Cardiac muscle cell (in vitro differentiated cells and primary cell): ENCODE measurements at regions not wholly inside any gene's neighbourhood (a gene's known extent, or its start where the extent isn't known, plus 50 kb on each side); places are given as distances from the start of the nearest gene placed in this dataset.

Experiments
- DNase-seq, 2 donors: peaks; one replicate each; pipeline versions ENCODE4 v3.0.0 to v3.0.0-alpha.2; 2010 to 2017; ENCODE audit warnings: low read depth in 1 of 2, low spot score in 1 of 2
- H3K27ac ChIP-seq: fragments of 200-600 bp; sonication (generic); 2 replicates; pipeline ENCODE4 v1.5.1; 2016
- H3K27me3 ChIP-seq: fragments of 200-600 bp; sonication (generic); 2 replicates; pipeline ENCODE4 v1.6.0; 2016; ENCODE audit warnings: control low read depth
- H3K36me3 ChIP-seq: fragments of 200-600 bp; sonication (generic); 2 replicates; pipeline ENCODE4 v1.5.1; 2016; ENCODE audit warnings: control low read depth
- H3K4me1 ChIP-seq: fragments of 200-600 bp; sonication (generic); 2 replicates; pipeline ENCODE4 v1.8.1; 2017; ENCODE audit warnings: low read depth, mild to moderate bottlenecking, mixed run types
- H3K4me3 ChIP-seq: fragments of 200-600 bp; sonication (generic); 2 replicates; pipeline ENCODE4 v1.5.1; 2016; ENCODE audit warnings: mild to moderate bottlenecking
- H3K9me3 ChIP-seq: fragments of 200-600 bp; sonication (generic); 2 replicates; pipeline ENCODE4 v1.5.1; 2017; ENCODE audit warnings: low read depth, mild to moderate bottlenecking, control low read depth
- TF ChIP-seq, protein P1 (sequence below): IDR thresholded peaks from 2 replicates; pipeline ENCODE4 v1.5.1; 2012; ENCODE audit warnings: low read depth, mild to moderate bottlenecking, low read length

DNA sequence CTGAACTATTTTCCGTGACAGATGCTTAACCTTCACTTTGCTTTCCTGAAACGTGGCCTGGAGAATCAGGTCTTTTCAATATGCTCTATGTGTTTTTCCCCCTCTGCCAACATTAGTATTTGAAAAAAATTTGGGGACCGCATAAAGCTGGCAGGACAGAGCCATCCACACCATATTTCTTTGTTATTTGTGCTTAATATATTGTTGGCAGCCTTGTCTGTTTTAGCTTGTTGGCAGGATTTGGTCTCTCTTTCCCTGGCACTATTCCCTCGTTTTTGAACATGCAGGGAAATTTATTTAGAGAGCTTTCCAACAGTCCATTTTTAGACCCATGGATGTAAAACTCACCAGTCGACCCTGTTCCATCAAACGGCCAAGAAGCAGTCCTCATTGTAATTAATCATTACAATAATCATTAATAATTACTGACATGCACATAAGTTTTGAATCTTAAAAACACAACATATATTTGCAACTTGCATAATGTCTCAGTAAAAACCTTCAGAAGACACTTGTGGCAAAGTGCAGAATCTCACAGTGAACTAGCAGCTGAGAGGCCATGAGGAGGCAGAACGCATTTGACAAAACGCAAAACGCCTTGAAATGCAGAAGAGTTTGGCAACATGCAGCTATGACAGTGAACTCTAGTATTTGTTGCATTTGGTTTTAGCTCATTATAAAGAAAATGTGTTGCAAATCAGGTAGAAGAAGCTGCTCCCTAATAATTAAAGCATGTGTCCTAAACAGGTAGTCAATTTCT is 514.2 kb downstream of the C6orf118 start:
- no peak for DNase-seq
- H3K4me1 ChIP-seq: no peaks in the 10 kb centered on the region
- TF ChIP-seq, protein P1, sequence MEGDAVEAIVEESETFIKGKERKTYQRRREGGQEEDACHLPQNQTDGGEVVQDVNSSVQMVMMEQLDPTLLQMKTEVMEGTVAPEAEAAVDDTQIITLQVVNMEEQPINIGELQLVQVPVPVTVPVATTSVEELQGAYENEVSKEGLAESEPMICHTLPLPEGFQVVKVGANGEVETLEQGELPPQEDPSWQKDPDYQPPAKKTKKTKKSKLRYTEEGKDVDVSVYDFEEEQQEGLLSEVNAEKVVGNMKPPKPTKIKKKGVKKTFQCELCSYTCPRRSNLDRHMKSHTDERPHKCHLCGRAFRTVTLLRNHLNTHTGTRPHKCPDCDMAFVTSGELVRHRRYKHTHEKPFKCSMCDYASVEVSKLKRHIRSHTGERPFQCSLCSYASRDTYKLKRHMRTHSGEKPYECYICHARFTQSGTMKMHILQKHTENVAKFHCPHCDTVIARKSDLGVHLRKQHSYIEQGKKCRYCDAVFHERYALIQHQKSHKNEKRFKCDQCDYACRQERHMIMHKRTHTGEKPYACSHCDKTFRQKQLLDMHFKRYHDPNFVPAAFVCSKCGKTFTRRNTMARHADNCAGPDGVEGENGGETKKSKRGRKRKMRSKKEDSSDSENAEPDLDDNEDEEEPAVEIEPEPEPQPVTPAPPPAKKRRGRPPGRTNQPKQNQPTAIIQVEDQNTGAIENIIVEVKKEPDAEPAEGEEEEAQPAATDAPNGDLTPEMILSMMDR: no peak
- no peaks in the 10 kb centered on the region for H3K36me3 ChIP-seq
- no peaks in the 10 kb centered on the region for H3K9me3 ChIP-seq
- no peak overlapping the region for H3K27ac ChIP-seq
- no peak overlapping the region for H3K4me3 ChIP-seq
- H3K27me3 ChIP-seq: no peaks in the 10 kb centered on the region

DNA sequence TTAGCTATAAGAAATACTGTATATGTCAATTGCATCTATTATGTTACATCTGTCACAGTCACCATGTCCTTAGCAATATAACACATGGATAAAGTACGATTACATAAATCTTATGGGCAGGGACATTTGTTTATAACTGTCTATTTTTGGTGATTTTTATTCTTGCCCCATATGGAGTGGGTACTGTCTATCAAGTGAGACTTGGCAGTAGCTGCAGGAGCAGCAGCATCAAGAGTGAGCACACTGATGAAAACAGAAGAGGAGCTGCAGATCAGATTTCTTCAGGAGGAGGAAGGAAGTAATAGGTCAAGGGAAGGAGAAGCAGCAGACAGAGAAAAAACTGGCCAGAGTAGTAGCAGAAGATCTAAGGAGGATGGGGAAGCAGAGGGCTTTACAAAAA is 516.7 kb downstream of the C6orf118 start:
- DNase-seq: no peak
- no peaks in the 10 kb centered on the region for H3K27me3 ChIP-seq
- H3K9me3 ChIP-seq: no peaks in the 10 kb centered on the region
- no peak overlapping the region for H3K4me3 ChIP-seq
- TF ChIP-seq, protein P1: no peak
- no peaks in the 10 kb centered on the region for H3K36me3 ChIP-seq
- H3K4me1 ChIP-seq: no peaks in the 10 kb centered on the region
- no peak overlapping the region for H3K27ac ChIP-seq

DNA sequence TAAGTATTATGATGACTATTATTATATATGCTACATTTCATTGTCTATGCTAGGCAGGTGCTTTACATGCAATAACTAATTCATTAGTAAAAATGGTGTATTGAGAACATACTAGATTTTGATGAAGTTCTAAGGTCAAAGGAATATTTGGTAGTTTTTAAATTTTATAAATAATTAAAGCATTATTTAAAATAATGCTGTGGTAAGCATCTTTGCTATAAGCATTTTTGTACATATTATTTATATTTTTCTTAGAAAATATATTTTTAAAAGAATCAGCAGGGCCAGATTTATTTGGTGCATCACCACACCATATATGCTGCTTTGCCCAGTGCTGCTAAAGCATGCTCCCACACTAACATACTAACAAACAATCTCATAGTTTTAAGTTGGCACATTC is 517.9 kb downstream of the C6orf118 start:
- Histone ChIP-seq H3K36me3 (no peaks in the 10 kb centered on the region), H3K4me1 (no peaks in the 10 kb centered on the region), H3K27me3 (no peaks in the 10 kb centered on the region), H3K9me3 (no peaks in the 10 kb centered on the region), H3K4me3 (no peak overlapping the region), H3K27ac (no peak overlapping the region)
- TF ChIP-seq, protein P1: no peak
- DNase-seq: no peak

DNA sequence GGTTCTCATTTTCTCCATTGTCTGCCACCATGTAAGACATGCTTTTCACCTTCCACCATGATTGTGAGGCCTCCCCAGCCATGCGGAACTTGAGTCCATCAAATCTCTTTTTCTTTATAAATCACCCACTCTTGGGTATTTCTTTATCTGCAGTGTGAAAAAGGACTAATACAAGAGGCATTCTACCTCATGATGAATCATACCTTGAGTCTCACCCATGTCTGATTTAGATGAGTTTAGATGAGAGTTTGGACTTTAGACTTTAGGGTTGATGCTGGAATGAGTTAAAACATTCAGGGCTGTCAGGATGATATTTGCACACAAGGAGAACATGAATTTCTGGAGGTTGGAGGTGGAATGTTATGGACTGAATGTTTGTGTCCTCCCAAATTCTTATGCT is 545.6 kb downstream of the C6orf118 start:
- Histone ChIP-seq H3K27ac (no peak overlapping the region), H3K9me3 (no peaks in the 10 kb centered on the region), H3K27me3 (no peaks in the 10 kb centered on the region), H3K4me3 (no peak overlapping the region), H3K4me1 (no peaks in the 10 kb centered on the region), H3K36me3 (no peaks in the 10 kb centered on the region)
- DNase-seq: no peak
- TF ChIP-seq, protein P1: no peak

DNA sequence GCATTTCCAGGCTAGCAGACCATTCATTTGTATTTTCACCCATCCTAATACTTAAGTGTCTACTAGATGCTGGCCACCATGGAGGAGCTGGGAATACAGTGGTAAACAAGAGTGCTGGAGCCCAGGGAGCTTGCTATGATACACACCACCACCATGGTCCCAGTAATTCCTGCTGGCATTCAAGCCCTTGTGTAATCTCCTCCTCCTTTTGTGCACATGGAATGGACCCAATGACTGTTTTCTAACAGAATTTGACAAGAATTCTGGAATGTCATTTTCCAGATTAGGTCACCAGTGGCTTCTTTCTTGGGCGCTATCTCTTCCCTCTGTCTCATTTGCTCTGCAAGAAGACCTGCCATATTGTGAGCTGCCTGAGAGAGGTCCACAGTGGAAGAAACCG is 552.0 kb downstream of the C6orf118 start:
- H3K9me3 ChIP-seq: no peaks in the 10 kb centered on the region
- no peak overlapping the region for H3K4me3 ChIP-seq
- no peaks in the 10 kb centered on the region for H3K4me1 ChIP-seq
- no peaks in the 10 kb centered on the region for H3K27me3 ChIP-seq
- DNase-seq: no peak
- no peak overlapping the region for H3K27ac ChIP-seq
- TF ChIP-seq, protein P1: no peak
- H3K36me3 ChIP-seq: no peaks in the 10 kb centered on the region
